Activated naive CD4-positive, alpha-beta T cell treated with anti-CD3 and anti-CD28 coated beads for 36 hours (primary cell): ENCODE measurements at regions not wholly inside any gene's neighbourhood (a gene's known extent, or its start where the extent isn't known, plus 50 kb on each side); places are given as distances from the start of the nearest gene placed in this dataset.

Experiments
- CTCF ChIA-PET: fragments of 350-600 bp; sonication (Branson Sonifier 250); formaldehyde crosslinking; loops from one replicate; lab custom pipeline; 2021; ENCODE audit warnings: antibody characterized with exemption; lab: Charles Lee
- DNase-seq: peaks from one replicate; pipeline ENCODE4 v3.0.0-alpha.2; 2020
- H3K27ac Mint-ChIP-seq: one replicate; pipeline ENCODE4 v1.8.0; 2021; ENCODE audit warnings: mild to moderate bottlenecking, mixed read lengths
- H3K27me3 Mint-ChIP-seq: one replicate; pipeline ENCODE4 v1.8.0; 2021; ENCODE audit warnings: low read depth, mixed read lengths
- H3K36me3 Mint-ChIP-seq: one replicate; pipeline ENCODE4 v1.8.0; 2021; ENCODE audit warnings: low read depth, mixed read lengths
- H3K4me1 Mint-ChIP-seq: one replicate; pipeline ENCODE4 v1.8.0; 2021; ENCODE audit warnings: low read depth, mixed read lengths
- H3K4me3 Mint-ChIP-seq: one replicate; pipeline ENCODE4 v1.8.0; 2021; ENCODE audit warnings: mild to moderate bottlenecking, moderate library complexity, mixed read lengths
- H3K9me3 Mint-ChIP-seq: one replicate; pipeline ENCODE4 v1.8.0; 2021; ENCODE audit warnings: mixed read lengths
- intact Hi-C: fragments of 100-400 bp; cut with micrococcal nuclease; formaldehyde crosslinking; loops from one replicate; pipeline ENCODE4 v1.15.1; 2023

- Mint-ChIP-seq H3K36me3 (no peaks in the 10 kb centered on the region), H3K4me3 (no peak overlapping the region), H3K27ac (no peak overlapping the region), H3K27me3 (no peaks in the 10 kb centered on the region), H3K4me1 (no peaks in the 10 kb centered on the region), H3K9me3 (peaks cover 3% of the 10 kb centered on the region)
- DNase-seq = no peak
- intact Hi-C loops = no loop called here
- CTCF ChIA-PET = no interaction called here
These were observed 430.4 kb downstream of the HAPSTR1 start for GRCh38 chr16:9521749-9522370.

- Mint-ChIP-seq H3K4me1 (no peaks in the 10 kb centered on the region), H3K36me3 (no peaks in the 10 kb centered on the region), H3K27ac (no peak overlapping the region), H3K9me3 (peaks cover 3% of the 10 kb centered on the region), H3K27me3 (no peaks in the 10 kb centered on the region), H3K4me3 (no peak overlapping the region)
- intact Hi-C loops = no loop called here
- no peak for DNase-seq
- CTCF ChIA-PET = no interaction called here
These were observed 431.2 kb downstream of the HAPSTR1 start for GRCh38 chr16:9522614-9523013.

GRCh38 chr16:9523994-9524393, 432.6 kb downstream of the HAPSTR1 start:
- Mint-ChIP-seq H3K4me3 (no peak overlapping the region), H3K27me3 (no peaks in the 10 kb centered on the region), H3K36me3 (no peaks in the 10 kb centered on the region), H3K4me1 (no peaks in the 10 kb centered on the region), H3K9me3 (peaks cover 3% of the 10 kb centered on the region), H3K27ac (no peak overlapping the region)
- intact Hi-C loops = no loop called here
- CTCF ChIA-PET = no interaction called here
- DNase-seq = no peak

GRCh38 chr16:9525037-9525436, 433.6 kb downstream of the HAPSTR1 start:
- no peak overlapping the region for H3K27ac Mint-ChIP-seq
- H3K36me3 Mint-ChIP-seq = no peaks in the 10 kb centered on the region
- no peak overlapping the region for H3K4me3 Mint-ChIP-seq
- intact Hi-C loops = no loop called here
- no peaks in the 10 kb centered on the region for H3K4me1 Mint-ChIP-seq
- no peak for DNase-seq
- CTCF ChIA-PET = no interaction called here
- H3K9me3 Mint-ChIP-seq = peaks cover 3% of the 10 kb centered on the region
- no peaks in the 10 kb centered on the region for H3K27me3 Mint-ChIP-seq

GRCh38 chr16:9526791-9527190, 435.3 kb downstream of the HAPSTR1 start:
- intact Hi-C loops = no loop called here
- CTCF ChIA-PET = no interaction called here
- Mint-ChIP-seq H3K4me3 (no peak overlapping the region), H3K27ac (no peak overlapping the region), H3K36me3 (no peaks in the 10 kb centered on the region), H3K9me3 (peaks cover 5% of the 10 kb centered on the region), H3K27me3 (no peaks in the 10 kb centered on the region), H3K4me1 (no peaks in the 10 kb centered on the region)
- DNase-seq = no peak

GRCh38 chr16:9527976-9528375, 436.5 kb downstream of the HAPSTR1 start:
- DNase-seq = no peak
- no peaks in the 10 kb centered on the region for H3K4me1 Mint-ChIP-seq
- H3K36me3 Mint-ChIP-seq = no peaks in the 10 kb centered on the region
- H3K4me3 Mint-ChIP-seq = no peak overlapping the region
- intact Hi-C loops = no loop called here
- H3K9me3 Mint-ChIP-seq = peaks cover 8% of the 10 kb centered on the region
- H3K27me3 Mint-ChIP-seq = no peaks in the 10 kb centered on the region
- CTCF ChIA-PET = no interaction called here
- H3K27ac Mint-ChIP-seq = no peak overlapping the region

GRCh38 chr16:9528511-9529079, 437.2 kb downstream of the HAPSTR1 start:
- Mint-ChIP-seq H3K27ac (no peak overlapping the region), H3K27me3 (no peaks in the 10 kb centered on the region), H3K36me3 (no peaks in the 10 kb centered on the region), H3K4me3 (no peak overlapping the region), H3K4me1 (no peaks in the 10 kb centered on the region), H3K9me3 (peaks cover 9% of the 10 kb centered on the region)
- intact Hi-C loops = no loop called here
- CTCF ChIA-PET = no interaction called here
- no peak for DNase-seq

GRCh38 chr16:9533042-9533441, 441.6 kb downstream of the HAPSTR1 start:
- H3K4me1 Mint-ChIP-seq = no peaks in the 10 kb centered on the region
- H3K4me3 Mint-ChIP-seq = no peak overlapping the region
- CTCF ChIA-PET = no interaction called here
- peaks cover 12% of the 10 kb centered on the region for H3K9me3 Mint-ChIP-seq
- no peak for DNase-seq
- intact Hi-C loops = no loop called here
- H3K36me3 Mint-ChIP-seq = no peaks in the 10 kb centered on the region
- H3K27me3 Mint-ChIP-seq = no peaks in the 10 kb centered on the region
- H3K27ac Mint-ChIP-seq = no peak overlapping the region

GRCh38 chr16:9534759-9535158, 443.3 kb downstream of the HAPSTR1 start:
- no peak overlapping the region for H3K4me3 Mint-ChIP-seq
- H3K4me1 Mint-ChIP-seq = no peaks in the 10 kb centered on the region
- DNase-seq = no peak
- H3K36me3 Mint-ChIP-seq = no peaks in the 10 kb centered on the region
- H3K27ac Mint-ChIP-seq = no peak overlapping the region
- H3K27me3 Mint-ChIP-seq = no peaks in the 10 kb centered on the region
- intact Hi-C loops = no loop called here
- peaks cover 14% of the 10 kb centered on the region for H3K9me3 Mint-ChIP-seq
- CTCF ChIA-PET = no interaction called here

GRCh38 chr16:9536905-9537304, 445.5 kb downstream of the HAPSTR1 start:
- no peak for DNase-seq
- intact Hi-C loops = no loop called here
- H3K36me3 Mint-ChIP-seq = no peaks in the 10 kb centered on the region
- CTCF ChIA-PET = no interaction called here
- H3K27ac Mint-ChIP-seq = no peak overlapping the region
- H3K27me3 Mint-ChIP-seq = no peaks in the 10 kb centered on the region
- H3K4me1 Mint-ChIP-seq = no peaks in the 10 kb centered on the region
- no peak overlapping the region for H3K4me3 Mint-ChIP-seq
- H3K9me3 Mint-ChIP-seq = peaks cover 12% of the 10 kb centered on the region

- H3K36me3 Mint-ChIP-seq = no peaks in the 10 kb centered on the region
- no peak overlapping the region for H3K27ac Mint-ChIP-seq
- no peaks in the 10 kb centered on the region for H3K27me3 Mint-ChIP-seq
- CTCF ChIA-PET = no interaction called here
- peaks cover 8% of the 10 kb centered on the region for H3K9me3 Mint-ChIP-seq
- no peak for DNase-seq
- no peaks in the 10 kb centered on the region for H3K4me1 Mint-ChIP-seq
- intact Hi-C loops = no loop called here
- H3K4me3 Mint-ChIP-seq = no peak overlapping the region
These were observed 447.9 kb downstream of the HAPSTR1 start for GRCh38 chr16:9539346-9539745.

- CTCF ChIA-PET = no interaction called here
- DNase-seq = no peak
- Mint-ChIP-seq H3K27me3 (no peaks in the 10 kb centered on the region), H3K9me3 (peaks cover 3% of the 10 kb centered on the region), H3K4me3 (no peak overlapping the region), H3K27ac (no peak overlapping the region), H3K36me3 (no peaks in the 10 kb centered on the region), H3K4me1 (no peaks in the 10 kb centered on the region)
- intact Hi-C loops = no loop called here
These were observed 450.3 kb downstream of the HAPSTR1 start for GRCh38 chr16:9541723-9542122.

- no peaks in the 10 kb centered on the region for H3K27me3 Mint-ChIP-seq
- no peaks in the 10 kb centered on the region for H3K4me1 Mint-ChIP-seq
- H3K9me3 Mint-ChIP-seq = peaks cover 3% of the 10 kb centered on the region
These were observed 450.8 kb downstream of the HAPSTR1 start for GRCh38 chr16:9542165-9542755.

More at GRCh38 chr16:9542165-9542755, 450.8 kb downstream of the HAPSTR1 start:
- CTCF ChIA-PET = no interaction called here
- DNase-seq = no peak
- Mint-ChIP-seq H3K27ac (no peak overlapping the region), H3K4me3 (no peak overlapping the region), H3K36me3 (no peaks in the 10 kb centered on the region)
- intact Hi-C loops = no loop called here
